ENCODE measurements at regions not wholly inside any gene's neighbourhood (a gene's known extent, or its start where the extent isn't known, plus 50 kb on each side); places are given as distances from the start of the nearest gene placed in this dataset.

- Mint-ChIP-seq H3K4me3 (no peak overlapping the region), H3K4me1 (no peaks in the 10 kb centered on the region), H3K9me3 (peaks cover 7 to 8% of the 10 kb centered on the region in 2 donors), H3K27me3 (no peaks in the 10 kb centered on the region), H3K27ac (no peak overlapping the region)
- no peak for ATAC-seq
- DNase-seq = no peak
Observed at GRCh38 chr20:16111852-16112412, 461.3 kb downstream of the KIF16B start.

GRCh38 chr20:16111172-16111832, 461.9 kb downstream of the KIF16B start:
- DNase-seq = no peak
- no peaks in the 10 kb centered on the region for H3K27me3 Mint-ChIP-seq
- H3K4me3 Mint-ChIP-seq = no peak overlapping the region
- no peak for ATAC-seq
- peaks cover 7 to 8% of the 10 kb centered on the region in 2 donors for H3K9me3 Mint-ChIP-seq
- H3K27ac Mint-ChIP-seq = no peak overlapping the region
- H3K4me1 Mint-ChIP-seq = no peaks in the 10 kb centered on the region

GRCh38 chr20:16107172-16107870, 465.9 kb downstream of the KIF16B start:
- no peak for ATAC-seq
- Mint-ChIP-seq H3K9me3 (no peaks in the 10 kb centered on the region), H3K27me3 (no peaks in the 10 kb centered on the region), H3K4me1 (no peaks in the 10 kb centered on the region), H3K4me3 (no peak overlapping the region), H3K27ac (no peak overlapping the region)
- DNase-seq = no peak

GRCh38 chr20:16106191-16106849, 466.9 kb downstream of the KIF16B start:
- H3K9me3 Mint-ChIP-seq = peaks cover 0 to 2% of the 10 kb centered on the region in 2 donors
- H3K27ac Mint-ChIP-seq = no peak overlapping the region
- H3K4me3 Mint-ChIP-seq = no peak overlapping the region
- ATAC-seq = no peak
- DNase-seq = no peak
- H3K27me3 Mint-ChIP-seq = no peaks in the 10 kb centered on the region
- H3K4me1 Mint-ChIP-seq = no peaks in the 10 kb centered on the region

- ATAC-seq (no peak), DNase-seq (no peak)
- Mint-ChIP-seq H3K4me1 (no peaks in the 10 kb centered on the region), H3K9me3 (peaks cover 0 to 7% of the 10 kb centered on the region in 2 donors), H3K4me3 (no peak overlapping the region), H3K27ac (no peak overlapping the region), H3K27me3 (no peaks in the 10 kb centered on the region)
Observed at GRCh38 chr20:16104783-16105182, 468.5 kb downstream of the KIF16B start.
